ENCODE measurements at regions not wholly inside any gene's neighbourhood (a gene's known extent, or its start where the extent isn't known, plus 50 kb on each side); places are given as distances from the start of the nearest gene placed in this dataset.

- H3K4me1 ChIP-seq = peaks cover 6% of the 10 kb centered on the region
- TF ChIP-seq POLR2AphosphoS5 (IDR thresholded peaks at IDR 0.05) (no peak), POLR2A (IDR thresholded peaks at IDR 0.05) (no peak), EP300 (IDR thresholded peaks at IDR 0.05) (no peak)
- TF ChIP-seq, protein P1, sequence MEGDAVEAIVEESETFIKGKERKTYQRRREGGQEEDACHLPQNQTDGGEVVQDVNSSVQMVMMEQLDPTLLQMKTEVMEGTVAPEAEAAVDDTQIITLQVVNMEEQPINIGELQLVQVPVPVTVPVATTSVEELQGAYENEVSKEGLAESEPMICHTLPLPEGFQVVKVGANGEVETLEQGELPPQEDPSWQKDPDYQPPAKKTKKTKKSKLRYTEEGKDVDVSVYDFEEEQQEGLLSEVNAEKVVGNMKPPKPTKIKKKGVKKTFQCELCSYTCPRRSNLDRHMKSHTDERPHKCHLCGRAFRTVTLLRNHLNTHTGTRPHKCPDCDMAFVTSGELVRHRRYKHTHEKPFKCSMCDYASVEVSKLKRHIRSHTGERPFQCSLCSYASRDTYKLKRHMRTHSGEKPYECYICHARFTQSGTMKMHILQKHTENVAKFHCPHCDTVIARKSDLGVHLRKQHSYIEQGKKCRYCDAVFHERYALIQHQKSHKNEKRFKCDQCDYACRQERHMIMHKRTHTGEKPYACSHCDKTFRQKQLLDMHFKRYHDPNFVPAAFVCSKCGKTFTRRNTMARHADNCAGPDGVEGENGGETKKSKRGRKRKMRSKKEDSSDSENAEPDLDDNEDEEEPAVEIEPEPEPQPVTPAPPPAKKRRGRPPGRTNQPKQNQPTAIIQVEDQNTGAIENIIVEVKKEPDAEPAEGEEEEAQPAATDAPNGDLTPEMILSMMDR (IDR thresholded peaks at IDR 0.05) = no peak
- H3K27ac ChIP-seq = no peak overlapping the region
- peak in 1 of 2 donors; percentile 54 for DNase-seq (ENCODE audit: low spot score in 2 of 2)
- H3K27me3 ChIP-seq = no peaks in the 10 kb centered on the region
- WGBS = 57% methylated on average over 14 of the region's 14 CpGs
- no peaks in the 10 kb centered on the region for H3K9me3 ChIP-seq
- no peak overlapping the region for H3K4me3 ChIP-seq
- no peaks in the 10 kb centered on the region for H3K36me3 ChIP-seq
Observed at GRCh38 chr12:3973269-3973884, 100.2 kb upstream of the PARP11 start.

DNA sequence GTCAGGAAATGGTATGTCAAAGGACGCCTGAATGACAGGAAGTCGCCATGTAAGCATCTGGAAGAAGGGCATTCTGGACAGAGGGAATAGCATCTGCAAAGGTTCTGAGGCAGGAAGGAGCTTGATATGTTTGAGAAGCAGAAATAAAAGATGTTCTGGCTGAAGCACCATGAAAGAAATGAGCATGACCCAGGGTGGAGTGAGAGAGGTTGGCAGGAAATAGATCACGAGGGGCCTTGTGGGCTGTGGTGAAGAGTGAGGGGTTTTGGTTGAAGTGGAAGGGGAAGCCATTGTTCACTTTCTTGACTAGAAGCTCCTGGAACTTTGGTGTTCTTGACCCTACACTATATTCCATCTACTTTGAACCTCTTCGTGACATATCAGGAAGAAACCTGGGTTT is 99.4 kb upstream of the PARP11 start:
- Histone ChIP-seq H3K4me1 (peaks cover 6% of the 10 kb centered on the region), H3K9me3 (no peaks in the 10 kb centered on the region), H3K27ac (no peak overlapping the region), H3K36me3 (no peaks in the 10 kb centered on the region), H3K4me3 (no peak overlapping the region), H3K27me3 (no peaks in the 10 kb centered on the region)
- WGBS = 70% methylated on average over 4 of the region's 4 CpGs
- TF ChIP-seq, protein P1 (IDR thresholded peaks at IDR 0.05) = no peak
- no peak for TF ChIP-seq EP300 (IDR thresholded peaks at IDR 0.05)
- no peak for TF ChIP-seq POLR2AphosphoS5 (IDR thresholded peaks at IDR 0.05)
- TF ChIP-seq POLR2A (IDR thresholded peaks at IDR 0.05) = no peak
- DNase-seq (ENCODE audit: low spot score in 2 of 2) = no peak

DNA sequence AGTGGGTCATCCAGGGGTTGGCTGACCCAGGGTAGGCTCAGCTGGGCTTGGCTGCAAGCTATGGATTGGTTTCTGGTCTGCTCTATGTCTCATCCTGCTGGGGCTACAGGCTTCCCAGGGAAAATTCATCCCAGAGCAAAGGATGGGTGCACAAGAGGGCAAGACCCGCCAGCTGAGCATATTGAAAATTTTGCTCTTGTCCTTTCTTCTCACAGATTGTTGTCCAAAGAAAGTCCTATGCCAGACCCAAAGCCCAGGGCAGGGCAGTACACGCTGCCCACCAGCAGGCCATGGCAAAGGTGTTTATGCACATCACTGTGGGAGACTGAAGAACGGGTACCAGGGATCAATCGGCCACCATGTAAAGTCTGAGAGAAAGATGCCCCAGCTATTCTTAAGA is 95.3 kb upstream of the PARP11 start:
- no peaks in the 10 kb centered on the region for H3K36me3 ChIP-seq
- no peaks in the 10 kb centered on the region for H3K9me3 ChIP-seq
- DNase-seq (ENCODE audit: low spot score in 2 of 2) = no peak
- H3K4me3 ChIP-seq = no peak overlapping the region
- 92% methylated on average over 4 of the region's 4 CpGs for WGBS
- H3K27ac ChIP-seq = no peak overlapping the region
- no peaks in the 10 kb centered on the region for H3K27me3 ChIP-seq
- TF ChIP-seq POLR2AphosphoS5 (IDR thresholded peaks at IDR 0.05) = no peak
- TF ChIP-seq POLR2A (IDR thresholded peaks at IDR 0.05) = no peak
- TF ChIP-seq EP300 (IDR thresholded peaks at IDR 0.05) = no peak
- TF ChIP-seq, protein P1 (IDR thresholded peaks at IDR 0.05) = no peak
- H3K4me1 ChIP-seq = no peaks in the 10 kb centered on the region

DNA sequence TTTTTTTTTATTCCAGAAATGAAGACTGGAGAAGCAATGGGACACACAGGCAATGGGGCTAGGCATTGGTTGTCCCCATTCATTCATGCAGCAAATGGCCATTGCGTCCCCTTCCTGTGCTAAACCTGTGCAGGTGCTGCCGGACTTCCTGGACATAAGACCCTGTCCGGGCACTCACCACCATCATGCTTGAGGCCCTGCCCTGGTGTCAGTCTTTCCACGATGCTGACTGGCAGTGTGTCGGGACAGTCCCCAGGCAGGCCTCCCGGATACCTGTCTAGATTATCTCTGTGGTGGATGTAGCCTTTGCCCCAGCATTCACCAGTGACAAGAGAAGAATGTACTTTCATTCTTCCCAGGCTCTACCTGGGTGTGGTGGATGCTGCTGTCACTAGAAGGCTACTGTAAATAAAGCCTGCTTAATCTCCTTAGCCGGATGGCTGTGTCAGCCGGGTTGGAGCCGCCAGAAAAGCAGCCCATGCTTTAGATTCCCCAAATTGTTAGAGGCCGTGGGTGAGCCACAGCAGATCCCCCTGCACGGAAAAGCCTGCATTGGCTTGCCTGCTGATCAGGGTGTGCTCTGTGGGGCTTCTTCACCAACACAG is 94.5 kb upstream of the PARP11 start:
- H3K27ac ChIP-seq = no peak overlapping the region
- no peak overlapping the region for H3K4me3 ChIP-seq
- H3K27me3 ChIP-seq = no peaks in the 10 kb centered on the region
- 68% methylated on average over 11 of the region's 11 CpGs for WGBS
- TF ChIP-seq POLR2A (IDR thresholded peaks at IDR 0.05) (no peak), EP300 (IDR thresholded peaks at IDR 0.05) (no peak), POLR2AphosphoS5 (IDR thresholded peaks at IDR 0.05) (no peak)
- TF ChIP-seq, protein P1 (IDR thresholded peaks at IDR 0.05) = no peak
- no peaks in the 10 kb centered on the region for H3K36me3 ChIP-seq
- H3K4me1 ChIP-seq = no peaks in the 10 kb centered on the region
- DNase-seq (ENCODE audit: low spot score in 2 of 2) = no peak
- H3K9me3 ChIP-seq = no peaks in the 10 kb centered on the region

- Histone ChIP-seq H3K36me3 (no peaks in the 10 kb centered on the region), H3K9me3 (no peaks in the 10 kb centered on the region), H3K4me3 (no peak overlapping the region), H3K27me3 (no peaks in the 10 kb centered on the region), H3K27ac (no peak overlapping the region), H3K4me1 (no peaks in the 10 kb centered on the region)
- WGBS = 64% methylated on average over 3 of the region's 3 CpGs
- TF ChIP-seq EP300 (IDR thresholded peaks at IDR 0.05) = no peak
- TF ChIP-seq POLR2A (IDR thresholded peaks at IDR 0.05) = no peak
- TF ChIP-seq, protein P1 (IDR thresholded peaks at IDR 0.05) = no peak
- no peak for TF ChIP-seq POLR2AphosphoS5 (IDR thresholded peaks at IDR 0.05)
- no peak for DNase-seq (ENCODE audit: low spot score in 2 of 2)
Observed at GRCh38 chr12:3966376-3966775, 93.2 kb upstream of the PARP11 start.

Measured in suprapubic skin (tissue), 4 donors.